ENCODE measurements at regions not wholly inside any gene's neighbourhood (a gene's known extent, or its start where the extent isn't known, plus 50 kb on each side); places are given as distances from the start of the nearest gene placed in this dataset.

DNA sequence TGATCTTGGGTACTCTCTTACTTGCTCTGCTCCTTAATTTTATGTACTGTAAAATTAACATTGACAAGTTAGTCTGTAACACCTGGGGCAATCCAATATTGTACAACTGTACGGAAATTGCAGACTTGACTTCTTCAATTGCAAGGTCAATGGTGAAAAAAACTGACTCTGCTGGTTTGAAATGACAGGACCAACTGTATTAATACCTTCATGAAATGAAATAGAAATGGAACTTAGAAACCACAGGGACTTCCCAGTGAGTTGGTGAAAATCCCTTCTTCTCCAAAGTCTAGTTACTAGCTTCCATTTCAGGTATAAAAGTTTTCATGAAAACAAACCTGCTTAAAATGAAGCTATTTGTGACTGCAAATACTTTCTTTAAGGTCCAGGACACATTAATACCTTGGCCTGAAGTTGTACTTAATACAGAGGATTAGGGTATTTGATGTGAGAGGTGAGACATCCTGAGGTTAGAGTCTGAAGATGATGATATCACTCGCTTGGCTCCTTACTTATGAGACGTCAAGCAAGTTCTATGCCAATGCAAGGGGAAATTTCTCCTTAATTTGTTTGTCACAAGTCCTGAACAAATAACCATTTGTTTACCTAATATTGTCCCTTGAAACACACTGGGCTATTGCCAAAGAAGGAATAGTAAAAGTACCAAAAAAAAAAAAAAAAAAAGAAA lies 226.2 kb upstream of the TP63 start (continued):
- TF ChIP-seq, protein P1, sequence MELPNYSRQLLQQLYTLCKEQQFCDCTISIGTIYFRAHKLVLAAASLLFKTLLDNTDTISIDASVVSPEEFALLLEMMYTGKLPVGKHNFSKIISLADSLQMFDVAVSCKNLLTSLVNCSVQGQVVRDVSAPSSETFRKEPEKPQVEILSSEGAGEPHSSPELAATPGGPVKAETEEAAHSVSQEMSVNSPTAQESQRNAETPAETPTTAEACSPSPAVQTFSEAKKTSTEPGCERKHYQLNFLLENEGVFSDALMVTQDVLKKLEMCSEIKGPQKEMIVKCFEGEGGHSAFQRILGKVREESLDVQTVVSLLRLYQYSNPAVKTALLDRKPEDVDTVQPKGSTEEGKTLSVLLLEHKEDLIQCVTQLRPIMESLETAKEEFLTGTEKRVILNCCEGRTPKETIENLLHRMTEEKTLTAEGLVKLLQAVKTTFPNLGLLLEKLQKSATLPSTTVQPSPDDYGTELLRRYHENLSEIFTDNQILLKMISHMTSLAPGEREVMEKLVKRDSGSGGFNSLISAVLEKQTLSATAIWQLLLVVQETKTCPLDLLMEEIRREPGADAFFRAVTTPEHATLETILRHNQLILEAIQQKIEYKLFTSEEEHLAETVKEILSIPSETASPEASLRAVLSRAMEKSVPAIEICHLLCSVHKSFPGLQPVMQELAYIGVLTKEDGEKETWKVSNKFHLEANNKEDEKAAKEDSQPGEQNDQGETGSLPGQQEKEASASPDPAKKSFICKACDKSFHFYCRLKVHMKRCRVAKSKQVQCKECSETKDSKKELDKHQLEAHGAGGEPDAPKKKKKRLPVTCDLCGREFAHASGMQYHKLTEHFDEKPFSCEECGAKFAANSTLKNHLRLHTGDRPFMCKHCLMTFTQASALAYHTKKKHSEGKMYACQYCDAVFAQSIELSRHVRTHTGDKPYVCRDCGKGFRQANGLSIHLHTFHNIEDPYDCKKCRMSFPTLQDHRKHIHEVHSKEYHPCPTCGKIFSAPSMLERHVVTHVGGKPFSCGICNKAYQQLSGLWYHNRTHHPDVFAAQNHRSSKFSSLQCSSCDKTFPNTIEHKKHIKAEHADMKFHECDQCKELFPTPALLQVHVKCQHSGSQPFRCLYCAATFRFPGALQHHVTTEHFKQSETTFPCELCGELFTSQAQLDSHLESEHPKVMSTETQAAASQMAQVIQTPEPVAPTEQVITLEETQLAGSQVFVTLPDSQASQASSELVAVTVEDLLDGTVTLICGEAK (IDR thresholded peaks at IDR 0.05; ENCODE audit: borderline replicate concordance), result no peak
- TF ChIP-seq DPF2 (IDR thresholded peaks at IDR 0.05) (0 out of 2 replicates have a peak, but pooled peaks have one; percentile 24), SP1 (IDR thresholded peaks at IDR 0.05; ENCODE audit: low read depth, low read length) (no peak), ASH2L (IDR thresholded peaks at IDR 0.05; ENCODE audit: borderline replicate concordance, low read depth) (no peak), TCF12 (IDR thresholded peaks at IDR 0.05; ENCODE audit: low read depth, low read length) (no peak), CREM (IDR thresholded peaks at IDR 0.05; ENCODE audit: low read depth) (peak; percentile 55; the same call in 1 of the 2 replicates), SIN3A (IDR thresholded peaks at IDR 0.05; ENCODE audit: low read depth, low read length) (no peak), IRF3 (IDR thresholded peaks at IDR 0.05) (no peak), STAT3 (IDR thresholded peaks at IDR 0.05; ENCODE audit: low read depth, low read length) (no peak), SREBF2 (IDR thresholded peaks at IDR 0.05; ENCODE audit: low read length) (no peak), FOS (IDR thresholded peaks at IDR 0.05; ENCODE audit: borderline replicate concordance, extremely low read depth, insufficient read length) (no peak), TCF7 (IDR thresholded peaks at IDR 0.05; ENCODE audit: borderline replicate concordance) (no peak), BACH1 (IDR thresholded peaks at IDR 0.05; ENCODE audit: borderline replicate concordance) (no peak), MEF2B (IDR thresholded peaks at IDR 0.05; ENCODE audit: partially characterized antibody, poor library complexity, severe bottlenecking) (no peak), POLR2AphosphoS2 (IDR thresholded peaks at IDR 0.05; ENCODE audit: low read depth, low read length) (no peak), CBX5 (IDR thresholded peaks at IDR 0.05; ENCODE audit: low read depth) (no peak), HDGF (IDR thresholded peaks at IDR 0.05) (no peak), EP300 (IDR thresholded peaks at IDR 0.05; ENCODE audit: borderline replicate concordance in 1 of 2, control insufficient read depth in 1 of 2, low read depth in 2 of 2, low read length in 2 of 2) (no peak)
- TF ChIP-seq, protein P2, sequence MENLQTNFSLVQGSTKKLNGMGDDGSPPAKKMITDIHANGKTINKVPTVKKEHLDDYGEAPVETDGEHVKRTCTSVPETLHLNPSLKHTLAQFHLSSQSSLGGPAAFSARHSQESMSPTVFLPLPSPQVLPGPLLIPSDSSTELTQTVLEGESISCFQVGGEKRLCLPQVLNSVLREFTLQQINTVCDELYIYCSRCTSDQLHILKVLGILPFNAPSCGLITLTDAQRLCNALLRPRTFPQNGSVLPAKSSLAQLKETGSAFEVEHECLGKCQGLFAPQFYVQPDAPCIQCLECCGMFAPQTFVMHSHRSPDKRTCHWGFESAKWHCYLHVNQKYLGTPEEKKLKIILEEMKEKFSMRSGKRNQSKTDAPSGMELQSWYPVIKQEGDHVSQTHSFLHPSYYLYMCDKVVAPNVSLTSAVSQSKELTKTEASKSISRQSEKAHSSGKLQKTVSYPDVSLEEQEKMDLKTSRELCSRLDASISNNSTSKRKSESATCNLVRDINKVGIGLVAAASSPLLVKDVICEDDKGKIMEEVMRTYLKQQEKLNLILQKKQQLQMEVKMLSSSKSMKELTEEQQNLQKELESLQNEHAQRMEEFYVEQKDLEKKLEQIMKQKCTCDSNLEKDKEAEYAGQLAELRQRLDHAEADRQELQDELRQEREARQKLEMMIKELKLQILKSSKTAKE (IDR thresholded peaks at IDR 0.05; ENCODE audit: low read depth, poor library complexity, severe bottlenecking), result no peak
- TF ChIP-seq, protein P3, sequence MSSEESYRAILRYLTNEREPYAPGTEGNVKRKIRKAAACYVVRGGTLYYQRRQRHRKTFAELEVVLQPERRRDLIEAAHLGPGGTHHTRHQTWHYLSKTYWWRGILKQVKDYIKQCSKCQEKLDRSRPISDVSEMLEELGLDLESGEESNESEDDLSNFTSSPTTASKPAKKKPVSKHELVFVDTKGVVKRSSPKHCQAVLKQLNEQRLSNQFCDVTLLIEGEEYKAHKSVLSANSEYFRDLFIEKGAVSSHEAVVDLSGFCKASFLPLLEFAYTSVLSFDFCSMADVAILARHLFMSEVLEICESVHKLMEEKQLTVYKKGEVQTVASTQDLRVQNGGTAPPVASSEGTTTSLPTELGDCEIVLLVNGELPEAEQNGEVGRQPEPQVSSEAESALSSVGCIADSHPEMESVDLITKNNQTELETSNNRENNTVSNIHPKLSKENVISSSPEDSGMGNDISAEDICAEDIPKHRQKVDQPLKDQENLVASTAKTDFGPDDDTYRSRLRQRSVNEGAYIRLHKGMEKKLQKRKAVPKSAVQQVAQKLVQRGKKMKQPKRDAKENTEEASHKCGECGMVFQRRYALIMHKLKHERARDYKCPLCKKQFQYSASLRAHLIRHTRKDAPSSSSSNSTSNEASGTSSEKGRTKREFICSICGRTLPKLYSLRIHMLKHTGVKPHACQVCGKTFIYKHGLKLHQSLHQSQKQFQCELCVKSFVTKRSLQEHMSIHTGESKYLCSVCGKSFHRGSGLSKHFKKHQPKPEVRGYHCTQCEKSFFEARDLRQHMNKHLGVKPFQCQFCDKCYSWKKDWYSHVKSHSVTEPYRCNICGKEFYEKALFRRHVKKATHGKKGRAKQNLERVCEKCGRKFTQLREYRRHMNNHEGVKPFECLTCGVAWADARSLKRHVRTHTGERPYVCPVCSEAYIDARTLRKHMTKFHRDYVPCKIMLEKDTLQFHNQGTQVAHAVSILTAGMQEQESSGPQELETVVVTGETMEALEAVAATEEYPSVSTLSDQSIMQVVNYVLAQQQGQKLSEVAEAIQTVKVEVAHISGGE (CRISPR knock-in tag; IDR thresholded peaks at IDR 0.05), result no peak

All from GM12878 (cell line).